HEK293T (cell line): ENCODE measurements at regions not wholly inside any gene's neighbourhood (a gene's known extent, or its start where the extent isn't known, plus 50 kb on each side); places are given as distances from the start of the nearest gene placed in this dataset.

ENCODE experiments used
- BHLHE40 ChIP-seq: fragments of 450-650 bp; IDR thresholded peaks from 2 replicates; pipeline ENCODE4 v1.6.1; 2016; ENCODE audit warnings: mild to moderate bottlenecking, moderate library complexity, borderline replicate concordance
- ELF4 ChIP-seq: fragments of 450-650 bp; IDR thresholded peaks from 2 replicates; pipeline ENCODE4 v1.6.1; 2017; ENCODE audit warnings: antibody characterized with exemption
- FOXA1 ChIP-seq: fragments of 450-650 bp; IDR thresholded peaks from 2 replicates; pipeline ENCODE4 v1.6.1; 2016; ENCODE audit warnings: mild to moderate bottlenecking
- FOXM1 ChIP-seq: fragments of 450-650 bp; IDR thresholded peaks from 2 replicates; pipeline ENCODE4 v1.6.1; 2017; ENCODE audit warnings: mild to moderate bottlenecking, borderline replicate concordance
- HDGF ChIP-seq: fragments of 450-650 bp; IDR thresholded peaks from 2 replicates; pipeline ENCODE4 v1.6.1; 2017; ENCODE audit warnings: antibody characterized with exemption, borderline replicate concordance
- NFRKB ChIP-seq: fragments of 450-650 bp; IDR thresholded peaks from 2 replicates; pipeline ENCODE4 v1.6.1; 2016; ENCODE audit warnings: mild to moderate bottlenecking, moderate library complexity
- SP1 ChIP-seq: fragments of 450-650 bp; IDR thresholded peaks from 2 replicates; pipeline ENCODE4 v1.6.1; 2017
- SUZ12 ChIP-seq: fragments of 450-650 bp; IDR thresholded peaks from 2 replicates; pipeline ENCODE4 v1.6.1; 2016; ENCODE audit warnings: mild to moderate bottlenecking
- ZNF384 ChIP-seq: fragments of 450-650 bp; IDR thresholded peaks from 2 replicates; pipeline ENCODE4 v1.6.1; 2016
- TF ChIP-seq, protein P1 (sequence below): fragments of 450-650 bp; IDR thresholded peaks from 2 replicates; pipeline ENCODE4 v1.6.1; 2016

- TF ChIP-seq FOXM1 = no peak
- TF ChIP-seq, protein P1, sequence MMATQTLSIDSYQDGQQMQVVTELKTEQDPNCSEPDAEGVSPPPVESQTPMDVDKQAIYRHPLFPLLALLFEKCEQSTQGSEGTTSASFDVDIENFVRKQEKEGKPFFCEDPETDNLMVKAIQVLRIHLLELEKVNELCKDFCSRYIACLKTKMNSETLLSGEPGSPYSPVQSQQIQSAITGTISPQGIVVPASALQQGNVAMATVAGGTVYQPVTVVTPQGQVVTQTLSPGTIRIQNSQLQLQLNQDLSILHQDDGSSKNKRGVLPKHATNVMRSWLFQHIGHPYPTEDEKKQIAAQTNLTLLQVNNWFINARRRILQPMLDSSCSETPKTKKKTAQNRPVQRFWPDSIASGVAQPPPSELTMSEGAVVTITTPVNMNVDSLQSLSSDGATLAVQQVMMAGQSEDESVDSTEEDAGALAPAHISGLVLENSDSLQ = no peak
- no peak for TF ChIP-seq SP1
- no peak for TF ChIP-seq BHLHE40
- no peak for TF ChIP-seq SUZ12
- TF ChIP-seq NFRKB = no peak
- no peak for TF ChIP-seq HDGF
- TF ChIP-seq ZNF384 = no peak
- TF ChIP-seq ELF4 = no peak
- no peak for TF ChIP-seq FOXA1
These were observed 1392.7 kb upstream of the IGFBP7 start for GRCh38 chr4:58502839-58503238.
